ENCODE measurements at regions not wholly inside any gene's neighbourhood (a gene's known extent, or its start where the extent isn't known, plus 50 kb on each side); places are given as distances from the start of the nearest gene placed in this dataset.

GRCh38 chr10:118501637-118502440 is 93.6 kb downstream of the PRLHR start:
- TF ChIP-seq TAF1 (IDR thresholded peaks at IDR 0.05; ENCODE audit: low read depth): no peak
- no peak for TF ChIP-seq CREB1 (IDR thresholded peaks at IDR 0.05; ENCODE audit: low read depth)
- TF ChIP-seq ZBTB7A (IDR thresholded peaks at IDR 0.05; ENCODE audit: low read depth): no peak
- no peak for TF ChIP-seq TCF12 (IDR thresholded peaks at IDR 0.05; ENCODE audit: low read depth)
- TF ChIP-seq, protein P1, sequence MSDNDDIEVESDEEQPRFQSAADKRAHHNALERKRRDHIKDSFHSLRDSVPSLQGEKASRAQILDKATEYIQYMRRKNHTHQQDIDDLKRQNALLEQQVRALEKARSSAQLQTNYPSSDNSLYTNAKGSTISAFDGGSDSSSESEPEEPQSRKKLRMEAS (IDR thresholded peaks at IDR 0.05): no peak
- TF ChIP-seq TEAD4 (IDR thresholded peaks at IDR 0.05): no peak
- no peak; the same call in 1 of the 2 replicates for TF ChIP-seq RAD21 (IDR thresholded peaks at IDR 0.05; ENCODE audit: low read depth)
